GM12873 (cell line): ENCODE measurements at regions not wholly inside any gene's neighbourhood (a gene's known extent, or its start where the extent isn't known, plus 50 kb on each side); places are given as distances from the start of the nearest gene placed in this dataset.

Experiments
- TF ChIP-seq, protein P1 (sequence below): IDR thresholded peaks from 2 replicates; pipeline ENCODE4 v1.5.1; 2012; ENCODE audit warnings: low read depth, mild to moderate bottlenecking, moderate library complexity, low read length, control low read depth; ENCODE audit not compliant: insufficient read depth; ENCODE audit errors: missing control alignments

DNA sequence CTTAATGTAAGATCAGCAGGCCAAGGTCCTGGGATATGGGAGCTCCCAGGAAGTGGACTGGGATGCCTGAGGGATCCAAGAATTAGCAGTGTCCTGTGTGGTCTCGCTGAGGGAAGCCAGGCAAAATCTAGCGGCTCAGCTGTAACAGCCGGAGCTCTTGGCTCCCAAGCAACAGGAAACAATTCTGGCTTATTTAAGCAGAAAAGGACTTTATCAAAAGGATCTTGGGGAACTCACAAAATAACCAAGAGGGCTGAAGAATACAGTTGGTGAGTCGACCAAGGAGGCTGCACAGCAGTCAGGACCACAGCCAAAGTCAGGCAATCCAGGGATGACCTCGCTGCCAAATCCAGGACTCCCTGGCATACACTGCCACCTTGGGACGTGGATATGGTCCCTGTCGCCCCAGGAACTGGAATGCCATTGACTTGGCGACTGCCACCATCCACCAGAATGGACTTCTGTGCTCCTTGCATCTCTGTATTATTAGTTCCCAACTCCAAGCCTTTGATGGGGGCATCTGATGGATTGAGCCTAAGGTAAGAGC, 165.3 kb upstream of the BCOR start:
- TF ChIP-seq, protein P1, sequence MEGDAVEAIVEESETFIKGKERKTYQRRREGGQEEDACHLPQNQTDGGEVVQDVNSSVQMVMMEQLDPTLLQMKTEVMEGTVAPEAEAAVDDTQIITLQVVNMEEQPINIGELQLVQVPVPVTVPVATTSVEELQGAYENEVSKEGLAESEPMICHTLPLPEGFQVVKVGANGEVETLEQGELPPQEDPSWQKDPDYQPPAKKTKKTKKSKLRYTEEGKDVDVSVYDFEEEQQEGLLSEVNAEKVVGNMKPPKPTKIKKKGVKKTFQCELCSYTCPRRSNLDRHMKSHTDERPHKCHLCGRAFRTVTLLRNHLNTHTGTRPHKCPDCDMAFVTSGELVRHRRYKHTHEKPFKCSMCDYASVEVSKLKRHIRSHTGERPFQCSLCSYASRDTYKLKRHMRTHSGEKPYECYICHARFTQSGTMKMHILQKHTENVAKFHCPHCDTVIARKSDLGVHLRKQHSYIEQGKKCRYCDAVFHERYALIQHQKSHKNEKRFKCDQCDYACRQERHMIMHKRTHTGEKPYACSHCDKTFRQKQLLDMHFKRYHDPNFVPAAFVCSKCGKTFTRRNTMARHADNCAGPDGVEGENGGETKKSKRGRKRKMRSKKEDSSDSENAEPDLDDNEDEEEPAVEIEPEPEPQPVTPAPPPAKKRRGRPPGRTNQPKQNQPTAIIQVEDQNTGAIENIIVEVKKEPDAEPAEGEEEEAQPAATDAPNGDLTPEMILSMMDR = no peak

DNA sequence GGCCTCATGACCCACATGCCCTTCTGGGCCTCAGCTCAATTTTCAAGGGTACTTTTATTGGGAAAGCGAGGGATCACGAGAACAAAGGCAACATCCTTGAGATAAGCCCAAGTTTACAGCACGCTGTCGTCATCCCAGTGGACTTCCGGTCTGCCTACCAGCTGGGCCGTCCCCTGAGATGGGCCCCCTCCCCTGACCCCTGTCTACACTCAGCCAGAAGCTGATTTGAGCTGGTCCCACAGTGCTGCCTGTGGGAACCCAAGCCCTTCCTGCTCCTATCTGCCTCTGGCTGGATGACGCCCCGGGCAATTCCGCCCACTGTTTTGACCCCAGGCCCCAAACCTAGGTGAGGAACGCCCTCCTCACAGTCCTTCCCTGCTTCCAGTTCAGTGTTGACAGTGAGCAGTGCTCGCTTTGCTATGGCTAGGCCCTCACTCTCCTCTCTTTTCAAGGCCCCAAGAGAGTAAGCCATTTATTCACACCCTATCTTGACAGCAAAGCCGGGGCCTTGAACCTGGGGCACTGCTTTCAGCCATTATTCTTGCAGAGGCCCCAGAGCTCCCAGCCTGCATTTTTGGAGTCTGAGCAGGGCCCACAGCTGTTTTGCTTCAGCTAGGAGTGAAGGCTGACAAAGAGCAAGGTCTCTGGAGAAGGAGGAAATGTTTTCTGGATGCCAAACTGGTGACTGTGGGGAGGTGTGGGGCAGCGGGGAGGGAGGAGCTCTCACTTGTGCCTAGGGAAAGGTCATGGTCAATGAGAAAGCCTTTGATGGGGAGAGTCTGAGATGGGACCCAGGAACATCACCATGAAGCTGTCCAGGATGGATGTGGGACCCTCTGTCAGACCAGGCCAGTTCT, 164.6 kb upstream of the BCOR start:
- TF ChIP-seq, protein P1 = no peak

DNA sequence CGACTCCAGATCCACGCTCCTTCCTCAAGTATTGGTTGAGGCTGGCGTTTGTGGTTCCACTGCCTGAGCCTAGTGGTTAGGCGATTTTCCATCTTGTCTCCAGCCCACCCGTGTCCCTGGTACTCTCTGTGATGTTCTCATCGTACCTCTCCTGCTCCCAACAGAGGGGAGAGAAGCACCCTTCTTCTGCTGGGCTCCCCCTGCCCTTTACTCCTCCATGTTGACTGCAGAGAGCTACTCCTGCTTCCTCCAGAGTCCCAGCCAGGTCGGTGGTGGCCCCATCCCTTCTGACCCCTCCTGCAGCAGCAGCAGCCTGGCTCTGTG, 164.0 kb upstream of the BCOR start:
- TF ChIP-seq, protein P1 = no peak

DNA sequence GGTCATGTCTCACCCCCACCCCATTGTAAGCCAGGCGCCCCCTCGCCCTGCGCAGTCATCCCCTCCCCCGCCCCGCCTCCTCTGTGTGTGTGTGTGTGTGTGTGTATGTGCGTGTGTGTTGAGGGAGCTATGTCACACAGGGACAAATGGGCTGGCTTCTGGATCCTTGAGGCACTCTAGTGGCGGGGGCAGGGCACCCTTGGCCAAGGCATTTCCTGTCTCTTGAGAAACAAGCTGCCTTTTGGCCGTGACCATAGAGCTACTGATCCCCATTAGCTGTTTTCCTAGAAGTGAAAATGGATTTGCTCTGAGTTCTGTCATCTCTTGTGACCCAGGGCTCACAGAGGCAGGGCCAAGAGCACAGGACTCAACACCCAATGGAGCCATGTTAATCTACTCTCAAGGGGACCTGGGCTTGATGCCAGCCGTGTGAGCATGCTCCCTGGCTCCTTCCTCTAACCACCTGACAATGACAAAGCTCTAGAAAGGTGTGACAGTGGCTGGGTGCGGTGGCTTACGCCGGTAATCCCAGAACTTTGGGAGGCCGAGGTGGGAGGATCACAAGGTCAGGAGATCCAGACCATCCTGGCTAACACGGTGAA, 162.5 kb upstream of the BCOR start:
- TF ChIP-seq, protein P1 = no peak

DNA sequence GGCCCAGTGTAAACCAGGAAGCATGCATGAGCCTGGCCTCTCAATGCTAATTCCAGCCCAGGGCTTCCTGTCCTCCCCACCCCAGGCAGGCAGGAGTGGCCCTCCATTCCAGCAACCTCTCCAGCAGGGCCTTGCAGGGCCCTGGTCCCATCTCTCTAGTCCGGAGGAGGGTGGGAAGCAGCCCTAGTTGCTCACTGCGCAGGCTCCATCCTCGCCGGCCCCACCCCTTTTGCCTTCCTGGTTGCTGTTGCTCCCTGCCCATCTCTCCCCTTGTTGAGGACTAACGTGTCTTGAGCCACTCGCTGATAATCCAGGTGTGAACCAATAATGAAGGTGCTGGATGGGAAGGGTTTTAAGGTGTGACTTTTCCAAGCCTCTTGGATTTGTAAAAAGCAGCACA, 161.2 kb upstream of the BCOR start:
- TF ChIP-seq, protein P1 = no peak

DNA sequence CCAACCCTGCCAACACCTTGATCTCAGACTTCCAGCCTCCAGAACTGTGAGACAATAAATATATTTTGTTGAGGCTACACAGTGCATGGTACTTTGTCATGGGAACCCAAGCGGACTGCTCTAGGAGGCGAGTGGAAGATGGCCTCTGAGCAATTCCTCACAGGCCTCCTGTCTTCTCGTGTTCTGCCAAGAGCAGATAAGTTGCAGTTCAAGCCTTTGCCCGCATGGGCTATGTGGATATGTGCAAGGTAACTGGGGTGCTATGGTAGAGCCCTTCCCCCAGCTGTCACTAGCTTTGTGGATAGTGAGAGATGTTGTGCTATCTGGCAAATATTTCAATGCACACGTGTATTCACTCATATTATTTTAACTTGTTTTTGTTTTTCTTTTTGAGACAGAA, 156.0 kb upstream of the BCOR start:
- TF ChIP-seq, protein P1 = no peak

DNA sequence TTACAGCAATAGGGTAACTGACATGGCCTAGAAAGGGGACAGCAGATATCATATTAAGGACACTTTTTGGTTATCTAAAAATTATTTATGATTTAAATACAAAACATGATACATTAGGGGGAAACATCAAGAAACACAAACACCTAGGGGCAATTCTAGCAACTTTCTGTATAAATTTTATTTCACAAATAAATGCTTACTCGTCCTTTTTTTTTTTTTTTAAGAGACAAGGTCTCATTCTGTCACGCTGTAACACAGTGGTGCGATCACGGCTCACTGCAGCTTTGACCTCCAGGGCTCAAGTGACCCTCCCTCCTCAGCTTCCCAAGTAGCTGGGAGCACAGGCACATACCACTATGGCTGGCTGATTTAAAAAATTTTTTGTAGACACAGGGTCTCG, 151.8 kb upstream of the BCOR start:
- TF ChIP-seq, protein P1 = no peak
